ENCODE measurements at regions not wholly inside any gene's neighbourhood (a gene's known extent, or its start where the extent isn't known, plus 50 kb on each side); places are given as distances from the start of the nearest gene placed in this dataset.
"Not testable (repeated sequence)": the region's sequence is repeated elsewhere in the genome, so short reads cannot be mapped to it uniquely, and the experiment has no call there.

DNA sequence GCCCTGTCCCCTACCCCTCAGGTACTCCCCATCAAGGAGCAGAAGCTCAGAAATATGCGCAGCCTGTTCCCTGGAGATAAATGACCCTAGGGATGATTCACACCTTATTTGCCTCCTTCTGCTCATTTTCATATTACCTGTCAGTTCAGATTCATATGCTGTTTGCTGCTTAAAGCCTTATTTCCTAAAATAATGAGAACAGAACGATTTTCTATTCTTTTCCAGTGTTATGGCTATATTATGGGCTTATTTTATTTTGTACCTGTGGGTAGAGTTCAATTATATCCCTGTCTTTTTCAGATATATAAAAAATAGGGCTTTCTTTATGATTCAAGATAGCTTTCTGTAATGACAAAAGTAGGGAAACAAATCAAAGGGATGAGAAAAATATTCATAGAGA, 224.8 kb downstream of the RPAP3 start:
- CTCF ChIA-PET (ENCODE audit: partially characterized antibody): no interaction called here
- Mint-ChIP-seq H3K4me3 (no peak overlapping the region), H3K4me1 (no peaks in the 10 kb centered on the region), H3K36me3 (peaks cover under 1 to 1% of the 10 kb centered on the region in 2 donors), H3K27me3 (peaks cover 8 to 11% of the 10 kb centered on the region in 2 donors), H3K27ac (no peak overlapping the region), H3K9me3 (peaks cover 0 to 29% (median 18%) of the 10 kb centered on the region in 8 donors)
- H3K27ac ChIP-seq (ENCODE audit: low read depth, low read length): no peak overlapping the region
- no peak for DNase-seq
- H3K4me3 ChIP-seq (ENCODE audit: low read length in 2 of 2): no peak overlapping the region
- peaks cover 0 to 1% of the 10 kb centered on the region in 2 donors for H3K9me3 ChIP-seq (ENCODE audit: control insufficient read depth in 1 of 2, low read length in 2 of 2)
- H3K27me3 ChIP-seq (ENCODE audit: insufficient read depth, low read length): no peaks in the 10 kb centered on the region
- intact Hi-C loops (cut with micrococcal nuclease): no loop called here
- H3K36me3 ChIP-seq (ENCODE audit: insufficient read depth, low read length): no peaks in the 10 kb centered on the region
- POLR2A ChIA-PET (ENCODE audit: partially characterized antibody): no interaction called here
- no peaks in the 10 kb centered on the region for H3K4me1 ChIP-seq (ENCODE audit: insufficient read depth, low read length)

DNA sequence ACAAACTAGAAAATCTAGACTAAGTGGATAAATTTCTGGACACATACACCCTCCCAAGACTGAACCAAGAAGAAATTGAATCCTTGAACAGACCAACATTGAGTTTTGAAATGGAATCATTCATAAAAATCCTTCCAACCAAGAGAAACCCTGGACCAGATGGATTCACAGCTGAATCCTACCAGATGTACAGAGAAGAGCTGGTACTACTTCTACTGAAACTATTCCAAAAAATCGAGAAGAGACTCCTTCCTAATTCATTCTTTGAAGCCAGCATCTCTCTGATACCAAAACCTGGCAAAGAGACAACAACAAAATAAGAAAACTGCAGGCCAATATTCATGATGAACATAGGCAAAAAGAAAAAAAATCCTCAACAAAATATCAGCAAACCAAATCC, 227.4 kb downstream of the RPAP3 start:
- no peak overlapping the region for H3K4me3 Mint-ChIP-seq
- ChIA-PET CTCF (ENCODE audit: partially characterized antibody) (no interaction called here), POLR2A (ENCODE audit: partially characterized antibody) (no interaction called here)
- H3K4me1 Mint-ChIP-seq: no peaks in the 10 kb centered on the region
- Histone ChIP-seq H3K4me1 (ENCODE audit: insufficient read depth, low read length) (no peaks in the 10 kb centered on the region), H3K36me3 (ENCODE audit: insufficient read depth, low read length) (no peaks in the 10 kb centered on the region), H3K9me3 (ENCODE audit: control insufficient read depth in 1 of 2, low read length in 2 of 2) (peaks cover 7 to 8% of the 10 kb centered on the region in 2 donors), H3K27me3 (ENCODE audit: insufficient read depth, low read length) (no peaks in the 10 kb centered on the region), H3K4me3 (ENCODE audit: low read length in 2 of 2) (no peak overlapping the region), H3K27ac (ENCODE audit: low read depth, low read length) (no peak overlapping the region)
- H3K27ac Mint-ChIP-seq: no peak overlapping the region
- peaks cover 4 to 11% of the 10 kb centered on the region in 2 donors for H3K27me3 Mint-ChIP-seq
- no peak for DNase-seq
- H3K36me3 Mint-ChIP-seq: peaks cover 6 to 8% of the 10 kb centered on the region in 2 donors
- intact Hi-C loops (cut with micrococcal nuclease): no loop called here
- peaks cover 0 to 41% (median 29%) of the 10 kb centered on the region in 8 donors for H3K9me3 Mint-ChIP-seq

DNA sequence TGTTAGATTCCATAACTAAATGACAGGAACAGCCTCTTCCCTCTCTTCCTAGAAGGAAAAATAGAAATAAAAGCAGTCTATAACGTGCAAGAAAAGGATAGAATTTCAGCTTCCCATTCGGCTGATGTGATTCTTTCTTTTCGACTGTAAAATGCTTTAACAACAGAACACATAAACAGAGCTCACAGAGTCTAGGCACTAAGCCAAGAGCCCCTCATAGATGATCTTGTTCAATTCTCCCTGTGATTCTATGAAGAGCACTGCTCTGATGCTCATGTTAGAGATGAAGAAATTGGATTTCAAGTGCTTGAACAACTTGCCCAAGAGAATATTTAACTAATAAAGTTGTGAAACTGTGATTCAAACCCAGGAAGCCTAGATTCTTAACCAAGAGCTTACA, 232.7 kb downstream of the RPAP3 start:
- Histone ChIP-seq H3K4me1 (ENCODE audit: insufficient read depth, low read length) (no peaks in the 10 kb centered on the region), H3K9me3 (ENCODE audit: control insufficient read depth in 1 of 2, low read length in 2 of 2) (peaks cover 7 to 8% of the 10 kb centered on the region in 2 donors), H3K4me3 (ENCODE audit: low read length in 2 of 2) (no peak overlapping the region), H3K36me3 (ENCODE audit: insufficient read depth, low read length) (no peaks in the 10 kb centered on the region), H3K27me3 (ENCODE audit: insufficient read depth, low read length) (no peaks in the 10 kb centered on the region), H3K27ac (ENCODE audit: low read depth, low read length) (no peak overlapping the region)
- Mint-ChIP-seq H3K36me3 (peaks cover 6 to 8% of the 10 kb centered on the region in 2 donors), H3K27me3 (peaks cover 4 to 6% of the 10 kb centered on the region in 2 donors), H3K4me3 (no peak overlapping the region), H3K9me3 (peaks cover 0 to 41% (median 30%) of the 10 kb centered on the region in 8 donors), H3K27ac (no peak overlapping the region), H3K4me1 (no peaks in the 10 kb centered on the region)
- CTCF ChIA-PET (ENCODE audit: partially characterized antibody): no interaction called here
- intact Hi-C loops (cut with micrococcal nuclease): no loop called here
- no peak for DNase-seq
- POLR2A ChIA-PET (ENCODE audit: partially characterized antibody): no interaction called here

DNA sequence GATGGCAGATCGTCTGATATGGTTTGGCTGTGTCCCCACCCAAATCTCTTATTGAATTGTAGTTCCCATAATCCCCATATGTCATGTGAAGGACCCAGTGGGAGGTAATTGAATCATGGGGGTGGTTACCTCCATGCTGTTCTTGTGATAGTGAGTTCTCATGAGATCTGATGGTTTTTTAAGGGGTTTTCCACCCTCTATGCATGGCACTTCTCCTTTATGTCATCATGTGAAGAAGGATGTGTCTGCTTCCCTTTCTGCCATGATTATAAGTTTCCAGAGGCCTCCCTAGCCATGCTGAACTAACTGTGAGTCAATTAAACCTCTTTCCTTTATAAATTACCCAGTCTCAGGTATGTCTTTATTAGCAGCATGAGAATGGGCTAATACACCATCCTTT, 235.5 kb downstream of the RPAP3 start:
- H3K36me3 Mint-ChIP-seq; H3K4me3 Mint-ChIP-seq; H3K4me1 ChIP-seq (ENCODE audit: insufficient read depth, low read length); CTCF ChIA-PET (ENCODE audit: partially characterized antibody); H3K27ac ChIP-seq (ENCODE audit: low read depth, low read length); H3K4me1 Mint-ChIP-seq; intact Hi-C loops (cut with micrococcal nuclease); DNase-seq; H3K36me3 ChIP-seq (ENCODE audit: insufficient read depth, low read length); H3K4me3 ChIP-seq (ENCODE audit: low read length in 2 of 2); H3K9me3 ChIP-seq (ENCODE audit: control insufficient read depth in 1 of 2, low read length in 2 of 2); POLR2A ChIA-PET (ENCODE audit: partially characterized antibody); H3K27ac Mint-ChIP-seq; H3K27me3 Mint-ChIP-seq; H3K27me3 ChIP-seq (ENCODE audit: insufficient read depth, low read length): not testable (repeated sequence)
- H3K9me3 Mint-ChIP-seq: peaks cover 0 to 18% (median 8%) of the 10 kb centered on the region in 8 donors

DNA sequence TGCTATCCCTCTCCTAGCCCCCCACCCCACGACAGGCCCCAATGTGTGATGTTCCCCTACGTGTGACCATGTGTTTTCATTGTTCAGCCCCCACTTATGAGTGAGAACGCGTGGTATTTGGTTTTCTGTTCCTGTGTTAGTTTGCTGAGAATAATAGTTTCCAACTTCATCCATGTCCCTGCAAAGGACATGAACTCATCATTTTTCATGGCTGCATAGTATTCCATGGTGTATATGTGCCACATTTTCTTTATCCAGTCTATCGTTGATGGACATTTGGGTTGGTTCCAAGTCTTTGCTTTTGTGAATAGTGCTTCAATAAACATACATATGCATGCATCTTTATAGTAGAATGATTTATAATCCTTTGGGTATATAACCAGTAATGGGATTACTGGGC, 241.9 kb downstream of the RPAP3 start:
- H3K4me3 ChIP-seq (ENCODE audit: low read length in 2 of 2); H3K9me3 ChIP-seq (ENCODE audit: control insufficient read depth in 1 of 2, low read length in 2 of 2); H3K4me3 Mint-ChIP-seq; H3K27ac Mint-ChIP-seq; POLR2A ChIA-PET (ENCODE audit: partially characterized antibody); intact Hi-C loops (cut with micrococcal nuclease); H3K4me1 ChIP-seq (ENCODE audit: insufficient read depth, low read length); H3K4me1 Mint-ChIP-seq; CTCF ChIA-PET (ENCODE audit: partially characterized antibody); H3K27me3 ChIP-seq (ENCODE audit: insufficient read depth, low read length); H3K27ac ChIP-seq (ENCODE audit: low read depth, low read length); H3K36me3 ChIP-seq (ENCODE audit: insufficient read depth, low read length); DNase-seq; H3K36me3 Mint-ChIP-seq: not testable (repeated sequence)
- Mint-ChIP-seq H3K27me3 (peaks cover 7 to 10% of the 10 kb centered on the region in 2 donors), H3K9me3 (peaks cover 0 to 21% (median 16%) of the 10 kb centered on the region in 8 donors)

DNA sequence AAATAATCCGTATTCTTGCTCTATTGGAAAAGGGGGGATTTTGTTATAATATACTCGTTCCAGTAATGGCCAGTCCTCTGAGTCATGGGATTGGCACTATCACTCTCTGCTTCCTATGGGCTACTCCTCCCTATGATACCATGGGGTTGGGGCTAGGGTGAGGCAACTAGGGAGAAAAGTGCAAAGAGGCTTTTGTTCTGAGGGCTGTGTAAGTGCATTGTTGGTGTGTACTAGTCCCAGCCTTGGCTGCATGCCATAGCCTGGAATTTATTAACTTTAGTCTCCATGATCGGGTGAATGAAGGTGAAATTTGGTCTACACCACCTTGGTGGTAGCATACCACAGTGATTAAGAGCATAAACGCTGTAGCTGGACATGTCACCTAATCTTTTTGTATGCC, 247.6 kb downstream of the RPAP3 start:
- Histone ChIP-seq H3K27me3 (ENCODE audit: insufficient read depth, low read length) (no peaks in the 10 kb centered on the region), H3K4me3 (ENCODE audit: low read length in 2 of 2) (no peak overlapping the region), H3K27ac (ENCODE audit: low read depth, low read length) (no peak overlapping the region), H3K36me3 (ENCODE audit: insufficient read depth, low read length) (no peaks in the 10 kb centered on the region), H3K9me3 (ENCODE audit: control insufficient read depth in 1 of 2, low read length in 2 of 2) (no peaks in the 10 kb centered on the region), H3K4me1 (ENCODE audit: insufficient read depth, low read length) (no peaks in the 10 kb centered on the region)
- no peaks in the 10 kb centered on the region for H3K36me3 Mint-ChIP-seq
- H3K27me3 Mint-ChIP-seq: peaks cover 10 to 22% of the 10 kb centered on the region in 2 donors
- ChIA-PET POLR2A (ENCODE audit: partially characterized antibody) (no interaction called here), CTCF (ENCODE audit: partially characterized antibody) (no interaction called here)
- intact Hi-C loops (cut with micrococcal nuclease): no loop called here
- no peak overlapping the region for H3K4me3 Mint-ChIP-seq
- no peak overlapping the region for H3K27ac Mint-ChIP-seq
- peaks cover 2 to 28% (median 20%) of the 10 kb centered on the region in 8 donors for H3K9me3 Mint-ChIP-seq
- DNase-seq: no peak
- H3K4me1 Mint-ChIP-seq: no peaks in the 10 kb centered on the region

DNA sequence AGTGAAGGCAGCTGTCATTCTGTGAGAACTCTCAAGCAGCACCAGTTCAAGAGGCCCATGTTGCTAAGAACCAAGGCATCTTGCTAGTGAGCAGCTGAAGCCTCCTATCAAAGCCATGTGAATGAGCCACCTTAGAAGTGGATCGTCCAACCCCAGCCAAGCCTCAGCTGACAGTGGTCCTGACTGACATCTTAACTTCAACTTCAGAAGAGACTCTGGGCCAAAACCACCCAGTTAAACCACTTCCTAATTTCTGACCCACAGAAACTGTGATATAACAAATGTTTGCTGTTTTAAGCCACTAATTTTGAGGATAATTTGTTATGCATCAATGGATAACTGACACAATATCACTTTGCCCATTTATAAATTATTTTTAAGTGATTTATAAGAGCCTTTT, 256.0 kb downstream of the RPAP3 start:
- no peaks in the 10 kb centered on the region for H3K36me3 Mint-ChIP-seq
- ChIA-PET POLR2A (ENCODE audit: partially characterized antibody) (no interaction called here), CTCF (ENCODE audit: partially characterized antibody) (no interaction called here)
- peaks cover 1 to 17% (median 8%) of the 10 kb centered on the region in 8 donors for H3K9me3 Mint-ChIP-seq
- no peaks in the 10 kb centered on the region for H3K4me1 Mint-ChIP-seq
- Histone ChIP-seq H3K4me1 (ENCODE audit: insufficient read depth, low read length) (no peaks in the 10 kb centered on the region), H3K4me3 (ENCODE audit: low read length in 2 of 2) (no peak overlapping the region), H3K27ac (ENCODE audit: low read depth, low read length) (no peak overlapping the region), H3K9me3 (ENCODE audit: control insufficient read depth in 1 of 2, low read length in 2 of 2) (no peaks in the 10 kb centered on the region), H3K36me3 (ENCODE audit: insufficient read depth, low read length) (no peaks in the 10 kb centered on the region), H3K27me3 (ENCODE audit: insufficient read depth, low read length) (no peaks in the 10 kb centered on the region)
- peaks cover 1 to 9% of the 10 kb centered on the region in 2 donors for H3K27me3 Mint-ChIP-seq
- no peak overlapping the region for H3K4me3 Mint-ChIP-seq
- H3K27ac Mint-ChIP-seq: no peak overlapping the region
- no peak for DNase-seq
- intact Hi-C loops (cut with micrococcal nuclease): no loop called here

DNA sequence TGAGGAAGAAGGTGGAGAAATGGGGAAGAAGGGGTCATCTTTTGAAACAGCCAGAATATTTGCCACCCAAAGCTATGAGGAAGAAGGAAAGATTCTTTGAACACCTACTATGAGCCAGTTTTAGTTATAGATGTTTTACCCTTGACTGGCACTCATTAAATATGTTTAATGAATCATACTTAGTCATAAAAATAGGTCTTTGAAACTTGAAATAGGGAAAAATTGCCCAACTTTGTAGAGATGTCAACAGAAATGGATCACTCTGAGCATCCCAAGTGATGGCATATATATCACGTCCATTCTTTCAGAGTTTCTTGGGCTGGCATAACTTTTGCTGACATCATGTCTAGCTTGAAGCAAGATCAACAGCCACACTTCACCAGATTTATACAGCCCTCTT, 263.5 kb downstream of the RPAP3 start:
- H3K4me3 ChIP-seq (ENCODE audit: low read length in 2 of 2): no peak overlapping the region
- peaks cover 3 to 79% (median 53%) of the 10 kb centered on the region in 8 donors for H3K9me3 Mint-ChIP-seq

More for the DNA sequence above, 263.5 kb downstream of the RPAP3 start:
- peaks cover 0 to 18% of the 10 kb centered on the region in 2 donors for H3K9me3 ChIP-seq (ENCODE audit: control insufficient read depth in 1 of 2, low read length in 2 of 2)
- H3K4me1 ChIP-seq (ENCODE audit: insufficient read depth, low read length): no peaks in the 10 kb centered on the region
- ChIA-PET POLR2A (ENCODE audit: partially characterized antibody) (no interaction called here), CTCF (ENCODE audit: partially characterized antibody) (interaction anchor here (1.4 kb wide), 1 partner anchor 45 kb away, joined by 3 read pairs; no protein-coding TSS in a partner anchor)
- no peak for DNase-seq
- no peak overlapping the region for H3K27ac ChIP-seq (ENCODE audit: low read depth, low read length)
- Mint-ChIP-seq H3K36me3 (peaks cover 1 to 4% of the 10 kb centered on the region in 2 donors), H3K27me3 (peaks cover 1 to 3% of the 10 kb centered on the region in 2 donors), H3K4me3 (no peak overlapping the region), H3K4me1 (no peaks in the 10 kb centered on the region), H3K27ac (no peak overlapping the region)
- no peaks in the 10 kb centered on the region for H3K27me3 ChIP-seq (ENCODE audit: insufficient read depth, low read length)
- intact Hi-C loops (cut with micrococcal nuclease): no loop called here
- H3K36me3 ChIP-seq (ENCODE audit: insufficient read depth, low read length): no peaks in the 10 kb centered on the region

All from CD4-positive, alpha-beta memory T cell (primary cell).